Fibroblast of lung (primary cell): ENCODE measurements at regions not wholly inside any gene's neighbourhood (a gene's known extent, or its start where the extent isn't known, plus 50 kb on each side); places are given as distances from the start of the nearest gene placed in this dataset.

Source experiments
- CTCF ChIP-seq, 2 donors: IDR thresholded peaks in 1 of 2; conservative IDR thresholded peaks in 1 of 2; 1 replicate in 1 of 2; 2 replicates in 1 of 2; pipeline ENCODE4 v1.5.1; 2011 to 2012; ENCODE audit warnings: low read length in 2 of 2, control low read depth in 1 of 2, inconsistent platforms in 1 of 2, low read depth in 1 of 2, mild to moderate bottlenecking in 1 of 2
- EZH2 ChIP-seq: IDR thresholded peaks from 2 replicates; pipeline ENCODE4 v1.5.1; 2012; ENCODE audit warnings: low read length, control low read depth, mild to moderate bottlenecking; ENCODE audit errors: missing control alignments

DNA sequence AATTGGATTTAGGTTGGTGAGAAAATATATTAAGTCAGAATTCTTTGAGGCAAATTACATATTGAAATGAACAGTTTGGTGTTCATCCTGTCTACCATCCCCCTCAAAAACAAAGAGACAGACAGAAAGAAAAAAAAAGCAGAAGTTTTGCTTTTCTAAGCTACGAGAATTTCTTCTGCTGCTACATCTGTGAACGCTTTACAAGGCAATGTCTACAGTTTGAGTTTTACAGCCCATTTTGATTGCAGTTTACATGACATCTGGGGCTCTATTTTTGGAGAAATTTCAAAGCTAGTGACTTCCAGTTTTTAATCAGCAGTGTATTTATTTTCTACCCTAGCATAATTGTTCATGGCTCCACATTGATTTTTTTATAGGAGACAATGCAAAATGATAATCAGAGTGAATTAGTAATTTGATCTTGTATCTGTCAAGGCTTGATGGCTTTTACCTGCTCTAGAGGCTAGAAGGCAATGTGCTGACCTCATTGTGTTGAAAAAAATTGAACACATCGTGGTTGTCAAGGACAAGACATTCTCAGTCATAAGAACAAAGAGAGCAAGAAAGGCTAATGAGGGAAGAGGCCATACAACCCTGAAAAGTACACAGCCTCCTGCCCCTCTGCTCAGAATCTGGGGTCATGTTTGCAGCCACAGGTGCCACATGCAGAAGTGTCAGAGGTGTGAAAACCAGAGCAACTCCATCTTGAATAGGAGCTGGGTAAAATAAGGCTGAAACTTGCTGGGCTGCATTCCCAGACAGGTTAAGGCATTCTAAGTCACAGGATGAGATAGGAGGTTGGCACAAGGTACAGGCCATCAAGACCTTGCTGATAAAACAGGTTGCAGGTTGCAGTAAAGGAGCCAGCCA is 201.0 kb upstream of the CAMK1G start:
- TF ChIP-seq CTCF (conservative IDR thresholded peaks at IDR 0.05 in 1 of 2, IDR thresholded peaks at IDR 0.05 in 1 of 2; ENCODE audit: low read depth in 1 of 2, low read length in 2 of 2): no peak
- no peak for TF ChIP-seq EZH2
